ENCODE measurements at regions not wholly inside any gene's neighbourhood (a gene's known extent, or its start where the extent isn't known, plus 50 kb on each side); places are given as distances from the start of the nearest gene placed in this dataset.

DNA sequence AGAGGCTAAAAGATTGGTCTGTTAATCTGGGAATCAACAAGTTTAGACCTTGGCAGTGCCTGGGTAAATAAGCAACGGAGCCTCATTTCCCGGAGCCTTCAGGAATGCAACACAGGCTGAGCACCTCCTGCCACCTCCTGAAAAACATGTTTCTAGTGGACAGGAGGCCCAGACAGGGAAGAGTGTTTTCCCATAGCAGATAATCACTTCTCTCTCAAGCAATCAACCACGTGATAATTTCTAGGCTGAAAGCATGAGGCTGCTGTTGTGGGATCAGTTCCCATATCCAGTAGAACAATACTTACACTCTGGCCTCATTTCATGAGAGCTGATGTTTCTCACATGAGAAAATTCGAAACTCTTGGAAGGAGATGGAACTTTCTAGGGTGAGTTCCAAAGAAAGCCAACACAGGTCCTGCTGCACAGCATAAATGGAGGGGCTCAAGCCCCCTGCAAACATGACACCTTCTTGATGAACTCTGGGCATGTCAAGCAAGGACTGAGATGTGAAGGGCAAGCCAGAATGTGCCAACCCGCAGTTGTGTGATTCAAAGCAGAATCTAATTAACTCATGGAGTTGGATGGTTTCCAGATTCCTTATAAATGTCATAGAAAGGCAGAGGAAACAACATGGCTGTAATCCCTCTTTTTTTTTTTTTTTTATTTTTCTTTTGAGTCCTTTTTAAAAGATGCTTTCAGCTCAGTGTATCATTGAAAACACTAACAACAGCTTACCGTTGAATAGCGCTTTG, 228.5 kb upstream of the SESN3 start:
- no peak for TF ChIP-seq POLR2AphosphoS5 (IDR thresholded peaks at IDR 0.05; ENCODE audit: low read depth, low read length)
- TF ChIP-seq, protein P1, sequence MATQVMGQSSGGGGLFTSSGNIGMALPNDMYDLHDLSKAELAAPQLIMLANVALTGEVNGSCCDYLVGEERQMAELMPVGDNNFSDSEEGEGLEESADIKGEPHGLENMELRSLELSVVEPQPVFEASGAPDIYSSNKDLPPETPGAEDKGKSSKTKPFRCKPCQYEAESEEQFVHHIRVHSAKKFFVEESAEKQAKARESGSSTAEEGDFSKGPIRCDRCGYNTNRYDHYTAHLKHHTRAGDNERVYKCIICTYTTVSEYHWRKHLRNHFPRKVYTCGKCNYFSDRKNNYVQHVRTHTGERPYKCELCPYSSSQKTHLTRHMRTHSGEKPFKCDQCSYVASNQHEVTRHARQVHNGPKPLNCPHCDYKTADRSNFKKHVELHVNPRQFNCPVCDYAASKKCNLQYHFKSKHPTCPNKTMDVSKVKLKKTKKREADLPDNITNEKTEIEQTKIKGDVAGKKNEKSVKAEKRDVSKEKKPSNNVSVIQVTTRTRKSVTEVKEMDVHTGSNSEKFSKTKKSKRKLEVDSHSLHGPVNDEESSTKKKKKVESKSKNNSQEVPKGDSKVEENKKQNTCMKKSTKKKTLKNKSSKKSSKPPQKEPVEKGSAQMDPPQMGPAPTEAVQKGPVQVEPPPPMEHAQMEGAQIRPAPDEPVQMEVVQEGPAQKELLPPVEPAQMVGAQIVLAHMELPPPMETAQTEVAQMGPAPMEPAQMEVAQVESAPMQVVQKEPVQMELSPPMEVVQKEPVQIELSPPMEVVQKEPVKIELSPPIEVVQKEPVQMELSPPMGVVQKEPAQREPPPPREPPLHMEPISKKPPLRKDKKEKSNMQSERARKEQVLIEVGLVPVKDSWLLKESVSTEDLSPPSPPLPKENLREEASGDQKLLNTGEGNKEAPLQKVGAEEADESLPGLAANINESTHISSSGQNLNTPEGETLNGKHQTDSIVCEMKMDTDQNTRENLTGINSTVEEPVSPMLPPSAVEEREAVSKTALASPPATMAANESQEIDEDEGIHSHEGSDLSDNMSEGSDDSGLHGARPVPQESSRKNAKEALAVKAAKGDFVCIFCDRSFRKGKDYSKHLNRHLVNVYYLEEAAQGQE (IDR thresholded peaks at IDR 0.05; ENCODE audit: insufficient read depth in 1 of 2, low read depth in 2 of 2, low read length in 2 of 2), result no peak
- no peak for TF ChIP-seq SIN3A (IDR thresholded peaks at IDR 0.05; ENCODE audit: borderline replicate concordance, insufficient read depth, low read length)
- TF ChIP-seq TAF1 (IDR thresholded peaks at IDR 0.05; ENCODE audit: borderline replicate concordance, insufficient read depth, low read length), result no peak
